Astrocyte of the cerebellum (primary cell): ENCODE measurements at regions not wholly inside any gene's neighbourhood (a gene's known extent, or its start where the extent isn't known, plus 50 kb on each side); places are given as distances from the start of the nearest gene placed in this dataset.

Experiments
- DNase-seq: peaks from one replicate; pipeline ENCODE4 v3.0.0-alpha.2; 2011; ENCODE audit warnings: low read depth
- H3K4me3 ChIP-seq: 2 replicates; pipeline ENCODE4 v1.5.1; 2011; ENCODE audit warnings: mild to moderate bottlenecking, low read depth, low read length, moderate library complexity
- CTCF ChIP-seq: IDR thresholded peaks from 2 replicates; pipeline ENCODE4 v1.5.1; 2012; ENCODE audit warnings: low read length, low read depth, moderate library complexity, mild to moderate bottlenecking; ENCODE audit errors: missing control alignments
- in situ Hi-C: cut with HindIII; loops from 2 replicates; pipeline ENCODE4 v1.10.0; 2017; ENCODE audit warnings: low sequenced_read_pairs

- no peak for TF ChIP-seq CTCF
- DNase-seq: no peak
- in situ Hi-C loops: loop anchor here (5.0 kb wide), 1 partner anchor 52 kb away; no protein-coding TSS in a partner anchor
- H3K4me3 ChIP-seq: no peak overlapping the region
Observed at GRCh38 chr16:87085441-87085840, 231.8 kb downstream of the C16orf95 start.

GRCh38 chr16:87086156-87086555, 231.0 kb downstream of the C16orf95 start:
- no peak for TF ChIP-seq CTCF
- in situ Hi-C loops: loop anchor here (5.0 kb wide), 1 partner anchor 51 kb away; no protein-coding TSS in a partner anchor
- DNase-seq: peak; percentile 75
- no peak overlapping the region for H3K4me3 ChIP-seq

GRCh38 chr16:87086575-87086974, 230.6 kb downstream of the C16orf95 start:
- no peak for TF ChIP-seq CTCF
- in situ Hi-C loops: loop anchor here (5.0 kb wide), 1 partner anchor 51 kb away; no protein-coding TSS in a partner anchor
- H3K4me3 ChIP-seq: no peak overlapping the region
- DNase-seq: peak; percentile 60

GRCh38 chr16:87092958-87093357, 224.2 kb downstream of the C16orf95 start:
- no peak for DNase-seq
- in situ Hi-C loops: no loop called here
- no peak for TF ChIP-seq CTCF
- no peak overlapping the region for H3K4me3 ChIP-seq

- no peak for DNase-seq
- no peak for TF ChIP-seq CTCF
- in situ Hi-C loops: no loop called here
- H3K4me3 ChIP-seq: no peak overlapping the region
Observed at GRCh38 chr16:87093804-87094555, 223.2 kb downstream of the C16orf95 start.

- DNase-seq: no peak
- no peak for TF ChIP-seq CTCF
Observed at GRCh38 chr16:87094556-87094865, 222.7 kb downstream of the C16orf95 start.

GRCh38 chr16:87095271-87095670, 221.9 kb downstream of the C16orf95 start:
- DNase-seq: no peak
- in situ Hi-C loops: no loop called here
- H3K4me3 ChIP-seq: no peak overlapping the region
- no peak for TF ChIP-seq CTCF

More at GRCh38 chr16:87094556-87094865, 222.7 kb downstream of the C16orf95 start:
- in situ Hi-C loops: no loop called here
- H3K4me3 ChIP-seq: no peak overlapping the region
